ENCODE measurements at regions not wholly inside any gene's neighbourhood (a gene's known extent, or its start where the extent isn't known, plus 50 kb on each side); places are given as distances from the start of the nearest gene placed in this dataset.

- H3K27ac ChIP-seq, result no peak overlapping the region
- H3K27me3 ChIP-seq, result no peaks in the 10 kb centered on the region
- no peak overlapping the region for H3K4me3 ChIP-seq
- DNase-seq (no peak), ATAC-seq (ENCODE audit: low FRiP score in 2 of 2) (no peak)
- no peak for TF ChIP-seq EP300 (IDR thresholded peaks at IDR 0.05)
- no peak for TF ChIP-seq CTCF (IDR thresholded peaks at IDR 0.05)
- no peak for TF ChIP-seq POLR2A (IDR thresholded peaks at IDR 0.05)
- TF ChIP-seq POLR2AphosphoS5 (IDR thresholded peaks at IDR 0.05), result no peak
- no peaks in the 10 kb centered on the region for H3K4me1 ChIP-seq
- no peaks in the 10 kb centered on the region for H3K9me3 ChIP-seq
- H3K36me3 ChIP-seq, result no peaks in the 10 kb centered on the region
- WGBS, 2 donors, result 75 to 89% methylated on average over 4 of the region's 4 CpGs
Measured at GRCh38 chr7:33673029-33673700, 232.2 kb upstream of the BMPER start.

GRCh38 chr7:33674804-33675411, 230.4 kb upstream of the BMPER start:
- 88 to 93% methylated on average over 4 of the region's 4 CpGs for WGBS, 2 donors
- DNase-seq (no peak), ATAC-seq (ENCODE audit: low FRiP score in 2 of 2) (no peak)
- Histone ChIP-seq H3K9me3 (no peaks in the 10 kb centered on the region), H3K36me3 (no peaks in the 10 kb centered on the region), H3K4me1 (no peaks in the 10 kb centered on the region), H3K4me3 (no peak overlapping the region), H3K27me3 (no peaks in the 10 kb centered on the region), H3K27ac (no peak overlapping the region)
- TF ChIP-seq POLR2AphosphoS5 (IDR thresholded peaks at IDR 0.05) (no peak), CTCF (IDR thresholded peaks at IDR 0.05) (no peak), POLR2A (IDR thresholded peaks at IDR 0.05) (no peak), EP300 (IDR thresholded peaks at IDR 0.05) (no peak)

DNA sequence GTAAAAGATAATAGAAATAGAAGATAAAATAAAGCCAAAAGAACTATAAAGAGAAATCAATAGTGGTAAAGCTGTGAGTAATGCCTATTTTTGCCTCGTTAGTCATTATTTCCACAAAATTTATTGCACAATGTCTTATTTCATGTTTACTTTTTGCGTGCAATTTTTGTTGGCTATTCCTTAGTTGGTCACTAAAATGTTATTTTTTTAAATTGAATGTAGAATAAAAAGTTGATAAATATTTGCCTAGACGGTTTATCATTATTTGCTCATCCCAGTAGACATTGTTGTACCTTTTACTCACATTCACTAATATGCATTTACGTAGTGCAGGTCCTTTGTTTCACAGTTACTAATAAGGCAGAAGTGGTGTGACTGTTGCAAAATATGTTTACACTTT, 227.8 kb upstream of the BMPER start:
- WGBS, 2 donors, result 78 to 85% methylated on average over 4 of the region's 4 CpGs
- no peaks in the 10 kb centered on the region for H3K4me1 ChIP-seq
- ATAC-seq (ENCODE audit: low FRiP score in 2 of 2) (no peak), DNase-seq (no peak)
- no peak overlapping the region for H3K27ac ChIP-seq
- no peaks in the 10 kb centered on the region for H3K27me3 ChIP-seq
- no peak for TF ChIP-seq EP300 (IDR thresholded peaks at IDR 0.05)
- no peak for TF ChIP-seq CTCF (IDR thresholded peaks at IDR 0.05)
- no peak for TF ChIP-seq POLR2A (IDR thresholded peaks at IDR 0.05)
- TF ChIP-seq POLR2AphosphoS5 (IDR thresholded peaks at IDR 0.05), result no peak
- no peak overlapping the region for H3K4me3 ChIP-seq
- no peaks in the 10 kb centered on the region for H3K36me3 ChIP-seq
- no peaks in the 10 kb centered on the region for H3K9me3 ChIP-seq

- ATAC-seq (ENCODE audit: low FRiP score in 2 of 2) (no peak), DNase-seq (no peak)
- 91 to 97% methylated on average over 2 of the region's 2 CpGs for WGBS, 2 donors
- H3K9me3 ChIP-seq, result no peaks in the 10 kb centered on the region
- no peak for TF ChIP-seq CTCF (IDR thresholded peaks at IDR 0.05)
- H3K4me3 ChIP-seq, result no peak overlapping the region
- H3K27ac ChIP-seq, result no peak overlapping the region
- no peaks in the 10 kb centered on the region for H3K36me3 ChIP-seq
- H3K4me1 ChIP-seq, result no peaks in the 10 kb centered on the region
- H3K27me3 ChIP-seq, result no peaks in the 10 kb centered on the region
Measured at GRCh38 chr7:33678569-33679335, 226.6 kb upstream of the BMPER start.

All from upper lobe of left lung (tissue), 6 donors.